Choroid plexus epithelial cell (primary cell): ENCODE measurements at regions not wholly inside any gene's neighbourhood (a gene's known extent, or its start where the extent isn't known, plus 50 kb on each side); places are given as distances from the start of the nearest gene placed in this dataset.

Experiments
- DNase-seq: peaks from one replicate; pipeline ENCODE4 v3.0.0-alpha.2; 2010; ENCODE audit warnings: low read depth
- H3K4me3 ChIP-seq: 2 replicates; pipeline ENCODE4 v1.5.1; 2011; ENCODE audit warnings: low read depth, mild to moderate bottlenecking, control low read depth, low read length, moderate library complexity
- CTCF ChIP-seq: conservative IDR thresholded peaks from 2 replicates; pipeline ENCODE4 v1.5.1; 2011; ENCODE audit warnings: low read depth, mild to moderate bottlenecking, control low read depth, inconsistent platforms, low read length, moderate library complexity

GRCh38 chr16:86018071-86018470 is 119.1 kb downstream of the IRF8 start:
- DNase-seq: no peak
- TF ChIP-seq CTCF: no peak
- H3K4me3 ChIP-seq: no peak overlapping the region

GRCh38 chr16:86018487-86018886 is 119.5 kb downstream of the IRF8 start:
- no peak for TF ChIP-seq CTCF
- no peak overlapping the region for H3K4me3 ChIP-seq
- peak; percentile 72 for DNase-seq

GRCh38 chr16:86018941-86019340 is 120.0 kb downstream of the IRF8 start:
- no peak for DNase-seq
- no peak for TF ChIP-seq CTCF
- H3K4me3 ChIP-seq: no peak overlapping the region

GRCh38 chr16:86019446-86020047 is 120.6 kb downstream of the IRF8 start:
- DNase-seq: no peak
- TF ChIP-seq CTCF: peak; percentile 59
- no peak overlapping the region for H3K4me3 ChIP-seq

GRCh38 chr16:86020971-86021370 is 122.0 kb downstream of the IRF8 start:
- H3K4me3 ChIP-seq: no peak overlapping the region
- no peak for TF ChIP-seq CTCF
- DNase-seq: no peak

- TF ChIP-seq CTCF: no peak
- no peak overlapping the region for H3K4me3 ChIP-seq
- DNase-seq: no peak
Observed at GRCh38 chr16:86022381-86022960, 123.5 kb downstream of the IRF8 start.

GRCh38 chr16:86024210-86024609 is 125.2 kb downstream of the IRF8 start:
- no peak overlapping the region for H3K4me3 ChIP-seq
- DNase-seq: no peak
- TF ChIP-seq CTCF: no peak
